HUES6 (cell line): ENCODE measurements at regions not wholly inside any gene's neighbourhood (a gene's known extent, or its start where the extent isn't known, plus 50 kb on each side); places are given as distances from the start of the nearest gene placed in this dataset.
"Not testable (repeated sequence)": the region's sequence is repeated elsewhere in the genome, so short reads cannot be mapped to it uniquely, and the experiment has no call there.

ENCODE experiments used
- H3K27ac ChIP-seq: 2 replicates; pipeline ENCODE4 v1.7.0; 2013; ENCODE audit warnings: low read depth, mild to moderate bottlenecking, low read length, inconsistent platforms
- H3K27me3 ChIP-seq: 2 replicates; pipeline ENCODE4 v1.6.1; 2013; ENCODE audit warnings: low read length; ENCODE audit not compliant: control insufficient read depth, insufficient read depth
- H3K36me3 ChIP-seq: 2 replicates; pipeline ENCODE4 v1.6.1; 2013; ENCODE audit warnings: low read length; ENCODE audit not compliant: control insufficient read depth, insufficient read depth
- H3K4me1 ChIP-seq: 2 replicates; pipeline ENCODE4 v1.6.1; 2013; ENCODE audit warnings: low read length; ENCODE audit not compliant: control insufficient read depth, insufficient read depth
- H3K4me3 ChIP-seq: 2 replicates; pipeline ENCODE4 v1.5.1; 2013; ENCODE audit warnings: low read depth, low read length
- H3K9ac ChIP-seq: one replicate; pipeline ENCODE4 v1.6.1; 2013; ENCODE audit warnings: mild to moderate bottlenecking, low read length
- H3K9me3 ChIP-seq: 2 replicates; pipeline ENCODE4 v1.6.1; 2013; ENCODE audit warnings: low read depth, low read length; ENCODE audit not compliant: control insufficient read depth, insufficient read depth

DNA sequence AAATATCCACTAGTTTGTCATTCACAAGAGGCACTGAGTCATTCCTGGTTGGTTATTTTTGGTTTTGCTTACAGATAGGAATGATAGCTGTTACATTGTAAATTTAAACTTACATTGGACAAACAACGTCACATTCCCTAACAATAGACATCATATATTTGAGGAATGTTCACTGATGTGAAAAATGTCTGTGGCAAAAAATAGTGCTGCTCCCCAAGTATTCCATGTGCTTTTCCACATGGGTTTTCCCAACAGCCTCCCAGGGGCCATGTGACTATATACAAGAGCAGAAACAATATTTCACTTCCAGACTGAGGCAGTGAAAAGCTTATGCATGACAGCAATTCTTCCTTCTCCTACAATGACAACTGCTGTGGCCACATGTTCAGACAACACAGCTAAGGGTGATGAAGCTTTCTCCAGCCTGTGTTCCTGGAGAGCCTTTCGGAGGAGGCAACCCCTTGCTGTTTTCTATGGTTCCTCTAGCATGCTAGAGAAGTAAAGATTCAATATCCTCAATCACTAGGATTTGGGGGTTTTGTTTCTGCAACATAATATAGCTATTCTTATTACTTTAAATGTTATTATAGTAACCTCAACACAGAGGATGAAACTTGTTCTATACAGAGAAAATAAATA lies 202.7 kb downstream of the PTH2R start:
- Histone ChIP-seq H3K36me3 (no peaks in the 10 kb centered on the region), H3K4me3 (no peak overlapping the region), H3K27ac (no peak overlapping the region), H3K9ac (no peak overlapping the region), H3K4me1 (no peaks in the 10 kb centered on the region), H3K27me3 (no peaks in the 10 kb centered on the region), H3K9me3 (no peaks in the 10 kb centered on the region)

DNA sequence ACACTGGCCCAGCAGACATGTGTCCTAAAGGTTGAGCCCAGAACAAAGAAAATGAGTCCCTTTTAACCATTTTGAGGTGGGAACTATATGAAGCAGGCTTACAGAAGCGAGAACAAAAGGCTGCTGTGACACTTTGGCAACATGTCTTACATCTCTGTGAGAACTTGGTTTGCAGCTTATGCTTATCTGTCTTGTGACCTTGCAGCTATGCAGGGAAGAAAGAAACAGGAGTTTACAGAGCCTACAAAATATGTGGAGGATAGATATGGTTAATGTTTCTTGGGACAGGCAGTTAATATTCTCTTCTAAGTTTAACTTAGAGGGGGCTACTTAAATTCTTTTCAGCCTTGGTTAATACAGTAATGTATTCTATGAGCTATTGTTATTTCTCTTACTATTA lies 209.1 kb downstream of the PTH2R start:
- not testable (repeated sequence) for H3K27ac ChIP-seq, H3K9ac ChIP-seq, H3K36me3 ChIP-seq, H3K4me3 ChIP-seq, H3K27me3 ChIP-seq, H3K9me3 ChIP-seq, H3K4me1 ChIP-seq

GRCh38 chr2:208618220-208618619 lies 211.6 kb downstream of the PTH2R start:
- no peak overlapping the region for H3K27ac ChIP-seq
- H3K36me3 ChIP-seq = no peaks in the 10 kb centered on the region
- H3K4me3 ChIP-seq = no peak overlapping the region
- no peaks in the 10 kb centered on the region for H3K4me1 ChIP-seq
- no peaks in the 10 kb centered on the region for H3K9me3 ChIP-seq
- no peaks in the 10 kb centered on the region for H3K27me3 ChIP-seq
- H3K9ac ChIP-seq = no peak overlapping the region

DNA sequence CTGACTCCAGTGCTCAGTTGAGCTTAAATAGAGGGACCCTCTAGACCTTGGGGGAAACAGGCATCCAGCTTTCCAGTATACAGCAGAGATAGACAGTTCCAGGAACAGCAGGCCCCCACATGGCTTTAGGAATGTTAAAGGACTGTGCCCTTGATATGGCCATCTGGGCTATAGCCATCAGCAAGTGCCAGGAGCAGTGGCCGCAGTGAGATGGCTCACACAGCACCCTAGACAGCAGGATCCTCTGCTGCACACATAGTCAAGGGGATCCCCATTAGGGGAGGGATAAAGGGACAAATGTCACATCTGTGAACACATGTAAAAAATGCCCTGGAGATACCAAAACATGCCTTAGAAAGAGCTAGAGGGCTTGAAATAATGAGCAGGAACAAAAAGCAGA lies 213.4 kb downstream of the PTH2R start:
- Histone ChIP-seq H3K27ac (no peak overlapping the region), H3K4me1 (no peaks in the 10 kb centered on the region), H3K9me3 (no peaks in the 10 kb centered on the region), H3K36me3 (no peaks in the 10 kb centered on the region), H3K4me3 (no peak overlapping the region), H3K27me3 (no peaks in the 10 kb centered on the region), H3K9ac (no peak overlapping the region)

DNA sequence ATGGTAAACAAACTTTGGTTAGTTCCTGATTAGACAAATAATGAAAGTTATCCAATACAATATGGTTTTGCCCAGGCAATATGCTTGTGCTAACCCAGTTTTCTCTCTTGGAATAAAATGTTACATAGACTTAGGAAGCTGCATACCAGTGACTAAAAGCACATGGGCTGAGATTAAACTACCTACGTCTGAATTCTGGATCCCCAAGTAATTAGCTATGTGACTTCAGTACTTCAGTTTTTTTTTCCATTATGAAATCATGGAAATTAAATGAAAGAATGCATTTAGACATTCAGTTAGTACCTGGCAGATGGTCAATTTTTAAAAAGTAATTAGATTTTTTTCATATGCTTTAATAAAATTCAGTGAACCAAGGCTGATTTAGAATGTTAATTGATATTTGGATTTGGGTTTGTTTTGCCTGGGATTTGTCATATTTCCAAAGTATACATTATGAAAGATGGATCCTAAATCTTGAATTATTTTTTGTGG lies 213.9 kb downstream of the PTH2R start:
- Histone ChIP-seq H3K9me3 (no peaks in the 10 kb centered on the region), H3K9ac (no peak overlapping the region), H3K4me3 (no peak overlapping the region), H3K36me3 (no peaks in the 10 kb centered on the region), H3K27ac (no peak overlapping the region), H3K27me3 (no peaks in the 10 kb centered on the region), H3K4me1 (no peaks in the 10 kb centered on the region)

DNA sequence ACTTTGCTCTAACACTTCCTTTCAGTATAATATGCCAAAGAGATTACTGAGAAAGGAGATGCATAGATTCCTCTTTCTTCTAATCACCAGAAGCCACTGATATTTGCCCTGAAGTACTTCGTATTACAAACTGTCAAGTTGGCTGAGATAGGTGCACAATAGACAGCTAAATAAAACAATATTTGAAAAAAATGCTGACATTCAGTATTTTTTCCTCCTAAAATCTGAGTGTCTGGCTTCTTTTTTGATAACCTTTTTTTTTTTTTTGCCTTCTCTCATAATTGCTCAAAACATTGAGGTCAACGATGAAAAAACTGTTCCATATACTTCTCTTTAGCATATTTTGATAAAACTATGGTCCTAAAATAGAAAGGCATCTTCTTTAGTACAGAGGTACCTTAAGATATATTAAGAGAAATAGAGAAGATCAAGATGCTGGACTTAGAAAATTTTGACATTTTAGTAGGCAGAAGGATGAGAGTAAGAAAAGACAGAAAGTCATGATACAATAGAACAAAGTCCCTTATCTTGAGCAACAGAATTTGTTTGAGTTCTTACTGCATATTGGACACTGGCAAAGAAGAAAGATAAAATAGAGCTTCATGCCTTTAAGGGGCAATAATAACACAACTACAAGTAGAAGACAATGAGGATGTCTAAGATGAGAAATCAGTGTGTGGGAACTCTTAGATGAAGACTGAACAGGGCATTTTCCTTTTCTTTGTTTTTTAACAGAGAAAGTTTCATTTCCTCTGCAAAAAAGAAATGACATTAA lies 220.7 kb downstream of the PTH2R start:
- Histone ChIP-seq H3K4me1 (no peaks in the 10 kb centered on the region), H3K9ac (no peak overlapping the region), H3K4me3 (no peak overlapping the region), H3K36me3 (no peaks in the 10 kb centered on the region), H3K9me3 (no peaks in the 10 kb centered on the region), H3K27me3 (no peaks in the 10 kb centered on the region), H3K27ac (no peak overlapping the region)

GRCh38 chr2:208627916-208628315 lies 221.3 kb downstream of the PTH2R start:
- Histone ChIP-seq H3K36me3 (no peaks in the 10 kb centered on the region), H3K9ac (no peak overlapping the region), H3K27me3 (no peaks in the 10 kb centered on the region), H3K4me3 (no peak overlapping the region), H3K27ac (no peak overlapping the region), H3K9me3 (no peaks in the 10 kb centered on the region), H3K4me1 (no peaks in the 10 kb centered on the region)

DNA sequence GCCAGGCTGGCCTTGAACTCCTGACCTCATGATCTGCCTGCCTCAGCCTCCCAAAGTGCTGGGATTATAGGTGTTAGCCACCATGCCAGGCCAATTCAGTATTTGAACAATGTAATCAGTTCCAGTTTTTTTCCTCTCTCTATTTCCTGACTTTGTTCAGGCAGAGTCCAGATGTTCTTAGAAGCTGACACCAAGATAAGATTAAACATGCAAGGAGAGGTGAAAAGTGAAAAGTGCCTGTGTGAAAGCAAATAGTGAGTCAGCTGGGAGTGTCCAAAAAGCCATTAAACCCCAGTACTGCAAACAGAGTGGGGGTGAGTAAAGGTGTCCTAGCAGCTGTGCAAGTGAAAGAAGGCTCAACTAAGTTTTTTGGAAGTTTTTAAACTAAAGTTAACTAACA lies 231.5 kb downstream of the PTH2R start:
- Histone ChIP-seq H3K9ac (no peak overlapping the region), H3K4me1 (no peaks in the 10 kb centered on the region), H3K9me3 (no peaks in the 10 kb centered on the region; the same call in 1 of the 2 replicates), H3K4me3 (no peak overlapping the region), H3K27ac (no peak overlapping the region), H3K36me3 (no peaks in the 10 kb centered on the region), H3K27me3 (no peaks in the 10 kb centered on the region)

DNA sequence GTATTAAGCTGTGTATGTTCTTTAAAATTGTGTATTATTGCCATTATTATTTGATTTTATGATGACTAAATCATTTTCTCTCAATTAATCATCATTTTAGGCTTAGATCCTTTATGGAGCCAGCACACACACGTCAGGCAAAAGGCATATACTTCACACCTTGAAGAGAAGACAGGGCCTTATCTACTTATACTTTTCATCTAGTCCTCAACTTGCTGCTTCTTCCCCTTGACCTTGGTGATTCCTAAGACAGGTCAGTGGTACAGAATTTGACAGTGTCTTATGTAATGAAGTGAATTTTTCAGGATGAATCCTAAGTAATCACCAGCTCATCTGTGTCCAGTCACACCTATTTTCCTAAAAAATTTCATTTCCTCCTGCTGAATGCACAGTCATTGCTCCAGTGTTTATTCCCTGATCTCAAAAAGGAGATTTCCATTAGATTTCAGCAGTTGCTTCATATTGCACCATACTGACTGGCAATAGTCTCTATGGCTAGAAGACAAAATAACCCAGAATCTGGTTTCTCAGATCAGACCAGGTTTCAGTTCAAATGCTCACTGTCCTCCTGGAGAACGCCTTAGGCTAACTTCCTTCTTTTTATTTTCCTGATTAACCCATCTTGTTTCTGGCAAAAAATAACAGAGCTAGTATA lies 235.7 kb downstream of the PTH2R start:
- H3K27ac ChIP-seq = no peak overlapping the region
- H3K27me3 ChIP-seq = no peaks in the 10 kb centered on the region
- H3K36me3 ChIP-seq = no peaks in the 10 kb centered on the region
- H3K4me3 ChIP-seq = no peak overlapping the region
- no peaks in the 10 kb centered on the region for H3K4me1 ChIP-seq
- H3K9ac ChIP-seq = no peak overlapping the region
- no peaks in the 10 kb centered on the region for H3K9me3 ChIP-seq

DNA sequence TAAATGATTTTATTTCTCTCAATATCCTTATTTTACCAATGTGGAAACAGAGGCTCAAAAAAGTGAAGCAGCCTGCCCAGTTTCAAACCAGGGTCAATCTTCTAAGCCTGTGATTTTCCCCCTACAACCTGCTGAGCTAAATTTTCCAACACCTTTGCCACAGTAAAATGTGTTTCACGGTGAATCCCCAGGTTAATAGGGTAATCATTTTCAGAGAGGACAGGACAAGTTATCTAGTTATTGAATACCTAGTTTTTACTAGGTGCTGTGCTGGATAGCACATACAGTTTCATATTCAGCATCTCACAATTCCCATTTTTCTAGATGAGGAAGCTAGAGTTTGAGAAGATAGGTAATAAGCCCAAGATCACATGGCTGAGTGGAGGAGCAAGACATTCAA lies 236.6 kb downstream of the PTH2R start:
- H3K9me3 ChIP-seq = no peaks in the 10 kb centered on the region
- H3K9ac ChIP-seq = no peak overlapping the region
- no peak overlapping the region for H3K27ac ChIP-seq
- H3K27me3 ChIP-seq = no peaks in the 10 kb centered on the region
- H3K36me3 ChIP-seq = no peaks in the 10 kb centered on the region
- no peaks in the 10 kb centered on the region for H3K4me1 ChIP-seq
- no peak overlapping the region for H3K4me3 ChIP-seq

GRCh38 chr2:208645226-208645625 lies 238.6 kb downstream of the PTH2R start:
- Histone ChIP-seq H3K4me3 (no peak overlapping the region), H3K27me3 (no peaks in the 10 kb centered on the region), H3K9ac (no peak overlapping the region), H3K27ac (no peak overlapping the region), H3K9me3 (no peaks in the 10 kb centered on the region), H3K36me3 (no peaks in the 10 kb centered on the region), H3K4me1 (no peaks in the 10 kb centered on the region)
